H1 (cell line): ENCODE measurements at regions not wholly inside any gene's neighbourhood (a gene's known extent, or its start where the extent isn't known, plus 50 kb on each side); places are given as distances from the start of the nearest gene placed in this dataset.

Experiments
- CTCF ChIA-PET: fragments of 300-600 bp; sonication (Branson Sonifier 250); formaldehyde crosslinking; loops from one replicate; lab custom pipeline; 2021; ENCODE audit not compliant: partially characterized antibody; lab: Charles Lee
- POLR2A ChIA-PET: fragments of 300-600 bp; sonication (Branson Sonifier 250); formaldehyde crosslinking; loops from one replicate; lab custom pipeline; 2021; ENCODE audit warnings: inconsistent platforms; ENCODE audit not compliant: partially characterized antibody; lab: Charles Lee
- DNase-seq, 2 experiments: peaks; one replicate each; pipeline versions ENCODE4 v3.0.0 to v3.0.0-alpha.2; 2010 to 2022; ENCODE audit warnings: low spot score in 2 of 2, low read depth in 1 of 2, mixed read lengths in 1 of 2
- FAIRE-seq: peaks from 2 replicates; lab custom pipeline; 2011; peaks lifted over from hg19 to GRCh38; lab: Jason Lieb, UNC
- H2AFZ ChIP-seq: 2 replicates; pipeline ENCODE4 v1.8.1; 2012; ENCODE audit warnings: low read length, inconsistent platforms
- H2AK5ac ChIP-seq: 2 replicates; pipeline ENCODE4 v1.6.1; 2013; ENCODE audit warnings: low read depth, low read length
- H2BK120ac ChIP-seq: replicated peaks from 2 replicates; pipeline ENCODE3; 2013; ENCODE audit warnings: low read depth, low read length, inconsistent platforms
- H2BK12ac ChIP-seq: 2 replicates; pipeline ENCODE4 v1.6.1; 2013; ENCODE audit warnings: low read depth, low read length
- H2BK15ac ChIP-seq: 2 replicates; pipeline ENCODE4 v1.6.1; 2013; ENCODE audit warnings: low read length
- H2BK20ac ChIP-seq: 2 replicates; pipeline ENCODE4 v1.6.1; 2013; ENCODE audit warnings: low read length
- H2BK5ac ChIP-seq: 2 replicates; pipeline ENCODE4 v1.6.1; 2013; ENCODE audit warnings: low read depth, low read length
- H3K14ac ChIP-seq: 2 replicates; pipeline ENCODE4 v1.6.1; 2013; ENCODE audit warnings: inconsistent platforms; ENCODE audit not compliant: insufficient read length
- H3K18ac ChIP-seq: 2 replicates; pipeline ENCODE4 v1.6.1; 2013; ENCODE audit warnings: low read length; ENCODE audit errors: extremely low read depth
- H3K23ac ChIP-seq: 2 replicates; pipeline ENCODE4 v1.6.1; 2013; ENCODE audit warnings: inconsistent platforms; ENCODE audit not compliant: insufficient read length
- H3K23me2 ChIP-seq: 2 replicates; pipeline ENCODE4 v1.6.1; 2013; ENCODE audit warnings: low read depth, low read length
- H3K27ac ChIP-seq: 2 replicates; pipeline ENCODE4 v1.6.1; 2011; ENCODE audit warnings: low read depth, low read length, inconsistent platforms
- H3K27me3 ChIP-seq, 4 experiments: replicated peaks in 1 of 4; 1 replicate in 1 of 4; 2 replicates in 3 of 4; pipeline versions ENCODE4 v1.6.1 to v1.8.1; 2011 to 2013; ENCODE audit warnings: low read length in 3 of 4, mild to moderate bottlenecking in 3 of 4, inconsistent platforms in 2 of 4, mixed read lengths in 2 of 4, moderate library complexity in 1 of 4; ENCODE audit not compliant: control insufficient read depth in 3 of 4, insufficient read depth in 3 of 4; ENCODE audit errors: extremely low read depth in 1 of 4
- H3K36me3 ChIP-seq, 4 experiments: 2 replicates each; pipeline versions ENCODE4 v1.6.1 to v1.8.1; 2011 to 2013; ENCODE audit warnings: mild to moderate bottlenecking in 4 of 4, low read length in 3 of 4, moderate library complexity in 2 of 4, control low read depth in 1 of 4, inconsistent platforms in 1 of 4; ENCODE audit not compliant: insufficient read depth in 4 of 4, control insufficient read depth in 2 of 4
- H3K4ac ChIP-seq: replicated peaks from 2 replicates; pipeline ENCODE3; 2013; ENCODE audit warnings: low read length, low read depth, mixed read lengths, inconsistent platforms; ENCODE audit not compliant: insufficient read length
- H3K4me1 ChIP-seq, 4 experiments: replicated peaks in 1 of 4; 1 replicate in 1 of 4; 2 replicates in 3 of 4; pipeline versions ENCODE4 v1.6.1 to v1.8.1; 2011 to 2013; ENCODE audit warnings: low read length in 3 of 4, inconsistent platforms in 2 of 4, mixed read lengths in 1 of 4; ENCODE audit not compliant: insufficient read depth in 4 of 4, control insufficient read depth in 3 of 4
- H3K4me2 ChIP-seq, 2 experiments: 2 replicates each; pipeline versions ENCODE4 v1.6.1 to v1.8.1; 2011 to 2013; ENCODE audit warnings: low read depth in 2 of 2, low read length in 2 of 2, control low read depth in 1 of 2, inconsistent platforms in 1 of 2, mild to moderate bottlenecking in 1 of 2; ENCODE audit not compliant: insufficient read depth in 1 of 2
- H3K4me3 ChIP-seq, 4 experiments: fragments of 200-600, 300-600 bp in 1 of 4; sonication (generic), shearing (Covaris generic), sonication (Bioruptor Twin) in 1 of 4; 2 replicates each; pipeline versions ENCODE4 v1.5.1 to v1.8.1; 2011 to 2016; ENCODE audit warnings: low read length in 4 of 4, low read depth in 3 of 4, control low read depth in 2 of 4, inconsistent platforms in 2 of 4, mild to moderate bottlenecking in 2 of 4, mixed read lengths in 1 of 4, moderate library complexity in 1 of 4; ENCODE audit not compliant: insufficient read depth in 2 of 4; ENCODE audit errors: extremely low read depth in 1 of 4
- H3K56ac ChIP-seq: replicated peaks from 2 replicates; pipeline ENCODE3; 2013; ENCODE audit warnings: low read depth, mild to moderate bottlenecking, mixed read lengths, low read length, inconsistent platforms; ENCODE audit not compliant: insufficient read length
- H3K79me1 ChIP-seq: 2 replicates; pipeline ENCODE4 v1.6.1; 2013; ENCODE audit warnings: low read depth, low read length, control low read depth
- H3K79me2 ChIP-seq, 2 experiments: 2 replicates each; pipeline versions ENCODE4 v1.6.1 to v1.8.1; 2012 to 2013; ENCODE audit warnings: low read length in 2 of 2, mild to moderate bottlenecking in 2 of 2, inconsistent platforms in 1 of 2; ENCODE audit not compliant: insufficient read depth in 2 of 2, control insufficient read depth in 1 of 2
- H3K9ac ChIP-seq, 4 experiments: replicated peaks in 1 of 4; 1 replicate in 1 of 4; 2 replicates in 3 of 4; pipeline versions ENCODE4 v1.6.1 to v1.8.1; 2011 to 2013; ENCODE audit warnings: low read depth in 3 of 4, low read length in 3 of 4, control low read depth in 2 of 4, mild to moderate bottlenecking in 2 of 4, moderate library complexity in 2 of 4, inconsistent platforms in 1 of 4; ENCODE audit errors: extremely low read depth in 1 of 4
- H3K9me3 ChIP-seq, 2 experiments: 2 replicates each; pipeline versions ENCODE4 v1.6.1 to v1.8.1; 2012 to 2013; ENCODE audit warnings: mild to moderate bottlenecking in 2 of 2, moderate library complexity in 2 of 2, control low read depth in 1 of 2, inconsistent platforms in 1 of 2, low read depth in 1 of 2, low read length in 1 of 2, mixed read lengths in 1 of 2; ENCODE audit not compliant: insufficient read depth in 2 of 2
- H4K20me1 ChIP-seq, 2 experiments: replicated peaks in 1 of 2; 2 replicates each; pipeline versions ENCODE3 to v1.8.1; 2011 to 2013; ENCODE audit warnings: inconsistent platforms in 2 of 2, low read length in 2 of 2, mild to moderate bottlenecking in 1 of 2; ENCODE audit not compliant: insufficient read depth in 2 of 2, control insufficient read depth in 1 of 2
- H4K5ac ChIP-seq: 2 replicates; pipeline ENCODE4 v1.6.1; 2013; ENCODE audit warnings: low read length, low read depth, mixed read lengths, inconsistent platforms; ENCODE audit not compliant: insufficient read length
- H4K8ac ChIP-seq: 2 replicates; pipeline ENCODE4 v1.8.0; 2013; ENCODE audit warnings: mild to moderate bottlenecking, moderate library complexity, low read length, inconsistent platforms; ENCODE audit not compliant: insufficient read depth; ENCODE audit errors: extremely low read depth
- H4K91ac ChIP-seq: replicated peaks from 2 replicates; pipeline ENCODE3; 2013; ENCODE audit warnings: low read length, mixed read lengths, inconsistent platforms; ENCODE audit not compliant: insufficient read length
- PHF8 ChIP-seq: fragments of 200-600 bp; sonication (generic); conservative IDR thresholded peaks from 2 replicates; pipeline ENCODE4 v1.7.1; 2012; ENCODE audit warnings: low read depth, mild to moderate bottlenecking, inconsistent platforms, low read length, moderate library complexity
- RXRA ChIP-seq: IDR thresholded peaks from 2 replicates; pipeline ENCODE4 v1.6.1; 2011; ENCODE audit warnings: low read depth, mild to moderate bottlenecking, low read length, moderate library complexity; ENCODE audit not compliant: insufficient read depth
- SIRT6 ChIP-seq: IDR thresholded peaks from one replicate; pipeline ENCODE4 v1.7.1; 2012; ENCODE audit warnings: low read length, inconsistent platforms
- SIX5 ChIP-seq: IDR thresholded peaks from 2 replicates; pipeline ENCODE4 v1.6.1; 2011; ENCODE audit warnings: mild to moderate bottlenecking, low read depth, low read length
- SRF ChIP-seq: IDR thresholded peaks from 2 replicates; pipeline ENCODE4 v1.6.1; 2011; ENCODE audit warnings: mild to moderate bottlenecking, low read depth, low read length, moderate library complexity
- YY1 ChIP-seq: IDR thresholded peaks from 2 replicates; pipeline ENCODE4 v1.6.1; 2011; ENCODE audit warnings: low read depth, mild to moderate bottlenecking, low read length
- WGBS, 2 experiments: shearing (Covaris generic) in 1 of 2; methylation state at CpG; one replicate each; pipeline versions ENCODE4 v1.1.6 to v1.1.7; 2013 to 2015; ENCODE audit warnings: low lambda C conversion rate in 2 of 2, mixed read lengths in 2 of 2, inconsistent platforms in 1 of 2, low coverage in 1 of 2, missing lambda C conversion rate in 1 of 2; ENCODE audit not compliant: insufficient replicate concordance in 2 of 2, insufficient coverage in 1 of 2, insufficient read length in 1 of 2; ENCODE audit errors: extremely low coverage in 1 of 2, missing lambda C conversion rate in 1 of 2; 5-methylcytosine and 5-hydroxymethylcytosine counted together

DNA sequence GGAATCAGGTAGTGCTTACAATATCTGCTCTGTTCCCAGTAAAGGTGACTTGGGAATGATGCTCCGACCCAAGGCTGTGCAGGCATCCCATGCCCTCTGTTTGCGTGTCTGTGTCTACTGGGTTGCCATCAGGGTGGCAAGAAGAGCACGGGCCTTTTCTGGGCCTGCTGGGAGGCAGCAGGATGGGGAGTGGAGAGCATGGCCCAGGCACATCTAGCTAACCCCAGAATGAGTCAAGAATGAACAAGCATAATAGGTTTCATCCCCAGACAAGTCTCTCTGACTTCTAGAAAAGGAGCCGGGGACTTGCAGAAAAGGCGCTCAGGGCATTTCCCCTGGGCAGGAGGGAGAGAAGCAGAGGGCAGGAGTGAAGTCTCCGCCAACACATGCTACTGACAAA, 260.4 kb downstream of the IRX1 start:
- H3K18ac ChIP-seq: no peak overlapping the region
- H3K23ac ChIP-seq: no peak overlapping the region
- FAIRE-seq (no peak), DNase-seq (no peak)
- no peak overlapping the region for H3K4me3 ChIP-seq
- H3K27me3 ChIP-seq: no peaks in the 10 kb centered on the region
- H4K20me1 ChIP-seq: no peaks in the 10 kb centered on the region
- no peaks in the 10 kb centered on the region for H3K23me2 ChIP-seq
- no peak overlapping the region for H4K5ac ChIP-seq
- no peak overlapping the region for H2AK5ac ChIP-seq
- ChIA-PET POLR2A (no interaction called here), CTCF (no interaction called here)
- no peak overlapping the region for H2BK20ac ChIP-seq
- H3K14ac ChIP-seq: no peak overlapping the region
- H3K4me1 ChIP-seq: peaks cover 0 to 2% (median 0%) of the 10 kb centered on the region in 4 experiments; a peak in 1 of 7 replicates
- no peak overlapping the region for H4K91ac ChIP-seq
- no peak overlapping the region for H3K4ac ChIP-seq
- no peak overlapping the region for H3K9ac ChIP-seq
- H3K9me3 ChIP-seq: no peaks in the 10 kb centered on the region
- no peaks in the 10 kb centered on the region for H3K79me1 ChIP-seq
- no peak overlapping the region; the same call in 1 of the 2 replicates for H2AFZ ChIP-seq
- H2BK12ac ChIP-seq: no peak overlapping the region
- no peak overlapping the region for H2BK15ac ChIP-seq
- H3K79me2 ChIP-seq: no peaks in the 10 kb centered on the region
- H2BK120ac ChIP-seq: no peak overlapping the region
- WGBS, 2 experiments: 97% methylated on average over 6 of the region's 6 CpGs; no CpG with 5 or more reads in 1 of the 2 experiments
- no peak overlapping the region for H3K4me2 ChIP-seq
- no peak overlapping the region for H2BK5ac ChIP-seq
- H3K56ac ChIP-seq: no peak overlapping the region
- H3K36me3 ChIP-seq: no peaks in the 10 kb centered on the region
- H3K27ac ChIP-seq: no peak overlapping the region
- H4K8ac ChIP-seq: no peak overlapping the region
- TF ChIP-seq SIRT6: no peak
- TF ChIP-seq RXRA: no peak
- no peak for TF ChIP-seq PHF8
- no peak for TF ChIP-seq SRF
- TF ChIP-seq SIX5: no peak
- no peak for TF ChIP-seq YY1
